HG03378 (cell line): ENCODE measurements at regions not wholly inside any gene's neighbourhood (a gene's known extent, or its start where the extent isn't known, plus 50 kb on each side); places are given as distances from the start of the nearest gene placed in this dataset.
A peak's percentile ranks its signal among the peaks of the same experiment; 100 is the strongest.

Source experiments
- ATAC-seq: cut with Tn5 transposase; IDR thresholded peaks from one replicate; pipeline ENCODE4 v1.9.1; 2021; ENCODE audit warnings: mild to moderate bottlenecking, moderate library complexity; ENCODE audit not compliant: unreplicated experiment

- no peak for ATAC-seq
Measured at GRCh38 chr1:191134796-191135195, 657.1 kb upstream of the BRINP3 start.

GRCh38 chr1:191140038-191140437 is 662.4 kb upstream of the BRINP3 start:
- ATAC-seq: no peak

GRCh38 chr1:191142748-191143147 is 665.1 kb upstream of the BRINP3 start:
- ATAC-seq: no peak

- ATAC-seq: no peak
Measured at GRCh38 chr1:191145834-191146233, 668.2 kb upstream of the BRINP3 start.

GRCh38 chr1:191151321-191151807 is 673.7 kb upstream of the BRINP3 start:
- no peak for ATAC-seq

GRCh38 chr1:191152776-191153175 is 675.1 kb upstream of the BRINP3 start:
- ATAC-seq: no peak

GRCh38 chr1:191155178-191155577 is 677.5 kb upstream of the BRINP3 start:
- ATAC-seq: no peak

- ATAC-seq: no peak
Measured at GRCh38 chr1:191160837-191161236, 683.2 kb upstream of the BRINP3 start.

- no peak for ATAC-seq
Measured at GRCh38 chr1:191162762-191163161, 685.1 kb upstream of the BRINP3 start.

- ATAC-seq: no peak
Measured at GRCh38 chr1:191163621-191164020, 686.0 kb upstream of the BRINP3 start.

GRCh38 chr1:191174298-191174697 is 696.6 kb upstream of the BRINP3 start:
- ATAC-seq: peak; percentile 99

GRCh38 chr1:191176131-191176530 is 698.5 kb upstream of the BRINP3 start:
- no peak for ATAC-seq

- no peak for ATAC-seq
Measured at GRCh38 chr1:191206513-191207207, 729.0 kb upstream of the BRINP3 start.

GRCh38 chr1:191222206-191222605 is 744.5 kb upstream of the BRINP3 start:
- ATAC-seq: no peak

GRCh38 chr1:191240925-191241324 is 763.3 kb upstream of the BRINP3 start:
- ATAC-seq: no peak

- ATAC-seq: no peak
Measured at GRCh38 chr1:191255354-191256054, 777.8 kb upstream of the BRINP3 start.

- no peak for ATAC-seq
Measured at GRCh38 chr1:191256917-191257316, 779.3 kb upstream of the BRINP3 start.

GRCh38 chr1:191260056-191260455 is 782.4 kb upstream of the BRINP3 start:
- ATAC-seq: no peak

GRCh38 chr1:191261111-191261510 is 783.4 kb upstream of the BRINP3 start:
- ATAC-seq: no peak

- no peak for ATAC-seq
Measured at GRCh38 chr1:191279266-191279800, 801.7 kb upstream of the BRINP3 start.

- no peak for ATAC-seq
Measured at GRCh38 chr1:191284175-191284574, 806.5 kb upstream of the BRINP3 start.

- ATAC-seq: no peak
Measured at GRCh38 chr1:191290441-191290840, 812.8 kb upstream of the BRINP3 start.
